ENCODE measurements at regions not wholly inside any gene's neighbourhood (a gene's known extent, or its start where the extent isn't known, plus 50 kb on each side); places are given as distances from the start of the nearest gene placed in this dataset.

DNA sequence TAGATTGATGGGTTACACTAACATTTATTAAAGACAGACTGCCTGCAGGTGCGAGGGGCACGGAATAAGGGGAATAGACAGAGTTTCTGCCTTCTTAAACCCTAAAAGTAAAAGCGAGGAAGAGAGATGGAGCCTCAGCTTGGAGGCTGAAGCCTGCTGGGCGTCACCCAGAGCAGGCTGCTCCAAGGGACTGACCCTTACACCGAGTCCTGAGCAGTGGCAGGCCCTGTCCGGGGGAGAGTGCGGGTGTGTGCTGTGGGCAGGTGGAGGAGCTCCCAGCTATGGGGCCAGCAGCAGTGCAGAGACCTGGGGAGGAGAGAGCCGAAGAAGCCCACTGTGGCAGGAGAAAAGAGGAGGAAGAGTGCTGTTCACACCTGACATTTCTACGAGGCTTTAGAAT lies 86.4 kb downstream of the SOX1 start:
- Histone ChIP-seq H3K36me3 (ENCODE audit: control insufficient read depth in 1 of 2, insufficient read depth in 2 of 2, low read length in 2 of 2) (no peaks in the 10 kb centered on the region), H3K4me2 (ENCODE audit: low read length) (no peak overlapping the region), H3K9ac (ENCODE audit: low read length) (no peak overlapping the region), H4K20me1 (ENCODE audit: insufficient read depth) (no peaks in the 10 kb centered on the region), H3K4me1 (ENCODE audit: control insufficient read depth in 1 of 2, insufficient read depth in 2 of 2, low read length in 2 of 2) (no peaks in the 10 kb centered on the region), H3K9me2 (ENCODE audit: insufficient read depth) (no peaks in the 10 kb centered on the region), H3K4me3 (replicated peaks in 1 of 2; ENCODE audit: low read depth in 1 of 2, low read length in 2 of 2) (no peak overlapping the region), H3K9me3 (ENCODE audit: control insufficient read depth in 1 of 2, insufficient read depth in 1 of 2, low read depth in 1 of 2, low read length in 2 of 2) (peaks cover 0 to 4% of the 10 kb centered on the region in 2 experiments; a peak in 1 of 4 replicates), H2AFZ (ENCODE audit: low read depth, low read length, poor library complexity, severe bottlenecking) (no peak overlapping the region), H3K27ac (ENCODE audit: low read depth, low read length) (no peak overlapping the region), H3K27me3 (ENCODE audit: insufficient read depth, low read length) (0 out of 2 replicates have a peak, but pooled peaks cover 6% of the 10 kb centered on the region), H3K79me2 (ENCODE audit: insufficient read depth, low read length) (no peaks in the 10 kb centered on the region)
- no peak for ATAC-seq
- ChIA-PET RAD21 (ENCODE audit: low non-redundant PET in 1 of 2, low total read pairs in 2 of 2, uncharacterized antibody in 2 of 2, unreplicated experiment in 2 of 2) (no interaction called here), CTCF (no interaction called here), POLR2A (no interaction called here)
- BruUV-seq (replicated peaks) = no TSS peak
- intact Hi-C loops (cut with micrococcal nuclease) = no loop called here
- TF ChIP-seq EGR1 (IDR thresholded peaks at IDR 0.05; ENCODE audit: low read depth) (no peak), CBX3 (IDR thresholded peaks at IDR 0.05; ENCODE audit: low read depth) (no peak), SP1 (IDR thresholded peaks at IDR 0.05; ENCODE audit: low read depth) (no peak)
- TF ChIP-seq, protein P1, sequence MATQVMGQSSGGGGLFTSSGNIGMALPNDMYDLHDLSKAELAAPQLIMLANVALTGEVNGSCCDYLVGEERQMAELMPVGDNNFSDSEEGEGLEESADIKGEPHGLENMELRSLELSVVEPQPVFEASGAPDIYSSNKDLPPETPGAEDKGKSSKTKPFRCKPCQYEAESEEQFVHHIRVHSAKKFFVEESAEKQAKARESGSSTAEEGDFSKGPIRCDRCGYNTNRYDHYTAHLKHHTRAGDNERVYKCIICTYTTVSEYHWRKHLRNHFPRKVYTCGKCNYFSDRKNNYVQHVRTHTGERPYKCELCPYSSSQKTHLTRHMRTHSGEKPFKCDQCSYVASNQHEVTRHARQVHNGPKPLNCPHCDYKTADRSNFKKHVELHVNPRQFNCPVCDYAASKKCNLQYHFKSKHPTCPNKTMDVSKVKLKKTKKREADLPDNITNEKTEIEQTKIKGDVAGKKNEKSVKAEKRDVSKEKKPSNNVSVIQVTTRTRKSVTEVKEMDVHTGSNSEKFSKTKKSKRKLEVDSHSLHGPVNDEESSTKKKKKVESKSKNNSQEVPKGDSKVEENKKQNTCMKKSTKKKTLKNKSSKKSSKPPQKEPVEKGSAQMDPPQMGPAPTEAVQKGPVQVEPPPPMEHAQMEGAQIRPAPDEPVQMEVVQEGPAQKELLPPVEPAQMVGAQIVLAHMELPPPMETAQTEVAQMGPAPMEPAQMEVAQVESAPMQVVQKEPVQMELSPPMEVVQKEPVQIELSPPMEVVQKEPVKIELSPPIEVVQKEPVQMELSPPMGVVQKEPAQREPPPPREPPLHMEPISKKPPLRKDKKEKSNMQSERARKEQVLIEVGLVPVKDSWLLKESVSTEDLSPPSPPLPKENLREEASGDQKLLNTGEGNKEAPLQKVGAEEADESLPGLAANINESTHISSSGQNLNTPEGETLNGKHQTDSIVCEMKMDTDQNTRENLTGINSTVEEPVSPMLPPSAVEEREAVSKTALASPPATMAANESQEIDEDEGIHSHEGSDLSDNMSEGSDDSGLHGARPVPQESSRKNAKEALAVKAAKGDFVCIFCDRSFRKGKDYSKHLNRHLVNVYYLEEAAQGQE (IDR thresholded peaks at IDR 0.05; ENCODE audit: low read depth) = no peak
- TF ChIP-seq, protein P2, sequence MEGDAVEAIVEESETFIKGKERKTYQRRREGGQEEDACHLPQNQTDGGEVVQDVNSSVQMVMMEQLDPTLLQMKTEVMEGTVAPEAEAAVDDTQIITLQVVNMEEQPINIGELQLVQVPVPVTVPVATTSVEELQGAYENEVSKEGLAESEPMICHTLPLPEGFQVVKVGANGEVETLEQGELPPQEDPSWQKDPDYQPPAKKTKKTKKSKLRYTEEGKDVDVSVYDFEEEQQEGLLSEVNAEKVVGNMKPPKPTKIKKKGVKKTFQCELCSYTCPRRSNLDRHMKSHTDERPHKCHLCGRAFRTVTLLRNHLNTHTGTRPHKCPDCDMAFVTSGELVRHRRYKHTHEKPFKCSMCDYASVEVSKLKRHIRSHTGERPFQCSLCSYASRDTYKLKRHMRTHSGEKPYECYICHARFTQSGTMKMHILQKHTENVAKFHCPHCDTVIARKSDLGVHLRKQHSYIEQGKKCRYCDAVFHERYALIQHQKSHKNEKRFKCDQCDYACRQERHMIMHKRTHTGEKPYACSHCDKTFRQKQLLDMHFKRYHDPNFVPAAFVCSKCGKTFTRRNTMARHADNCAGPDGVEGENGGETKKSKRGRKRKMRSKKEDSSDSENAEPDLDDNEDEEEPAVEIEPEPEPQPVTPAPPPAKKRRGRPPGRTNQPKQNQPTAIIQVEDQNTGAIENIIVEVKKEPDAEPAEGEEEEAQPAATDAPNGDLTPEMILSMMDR (IDR thresholded peaks at IDR 0.05 in 2 of 3, conservative IDR thresholded peaks at IDR 0.05 in 1 of 3; ENCODE audit: borderline replicate concordance in 1 of 3, insufficient read depth in 1 of 3, low read depth in 2 of 3, low read length in 2 of 3) = no peak
- TF ChIP-seq, protein P3, sequence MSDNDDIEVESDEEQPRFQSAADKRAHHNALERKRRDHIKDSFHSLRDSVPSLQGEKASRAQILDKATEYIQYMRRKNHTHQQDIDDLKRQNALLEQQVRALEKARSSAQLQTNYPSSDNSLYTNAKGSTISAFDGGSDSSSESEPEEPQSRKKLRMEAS (IDR thresholded peaks at IDR 0.05) = no peak
- no peak for DNase-seq (ENCODE audit: low read depth, low spot score)
